SH-SY5Y (cell line): ENCODE measurements at regions not wholly inside any gene's neighbourhood (a gene's known extent, or its start where the extent isn't known, plus 50 kb on each side); places are given as distances from the start of the nearest gene placed in this dataset.

Experiments
- GATA2 ChIP-seq: IDR thresholded peaks from 2 replicates; pipeline ENCODE4 v1.6.1; 2011; ENCODE audit warnings: mild to moderate bottlenecking, low read depth, low read length
- GATA3 ChIP-seq: IDR thresholded peaks from 2 replicates; pipeline ENCODE4 v1.6.1; 2011; ENCODE audit warnings: low read depth, mild to moderate bottlenecking, low read length, moderate library complexity

GRCh38 chr2:128604045-128604444 is 285.4 kb upstream of the HS6ST1 start:
- TF ChIP-seq GATA2 (no peak), GATA3 (no peak)
